ENCODE measurements at regions not wholly inside any gene's neighbourhood (a gene's known extent, or its start where the extent isn't known, plus 50 kb on each side); places are given as distances from the start of the nearest gene placed in this dataset.
A peak's percentile ranks its signal among the peaks of the same experiment; 100 is the strongest.

- Histone ChIP-seq H3K36me3 (ENCODE audit: control insufficient read depth in 2 of 4, insufficient read depth in 4 of 4, low read length in 3 of 4) (no peaks in the 10 kb centered on the region), H3K4me1 (replicated peaks in 1 of 4; ENCODE audit: control insufficient read depth in 3 of 4, insufficient read depth in 4 of 4, low read length in 3 of 4) (no peaks in the 10 kb centered on the region; a peak in 1 of 7 replicates), H4K8ac (ENCODE audit: extremely low read depth, insufficient read depth, low read length) (no peak overlapping the region), H3K4me3 (ENCODE audit: extremely low read depth in 1 of 4, insufficient read depth in 2 of 4, low read depth in 3 of 4, low read length in 4 of 4) (no peak overlapping the region), H3K56ac (replicated peaks; ENCODE audit: insufficient read length, low read depth, low read length) (no peak overlapping the region), H2BK20ac (ENCODE audit: low read length) (no peak overlapping the region), H3K9ac (replicated peaks in 1 of 4; ENCODE audit: extremely low read depth in 1 of 4, low read depth in 3 of 4, low read length in 3 of 4) (no peak overlapping the region), H3K23me2 (ENCODE audit: low read depth, low read length) (no peaks in the 10 kb centered on the region), H3K18ac (ENCODE audit: extremely low read depth, low read length) (no peak overlapping the region), H3K79me2 (ENCODE audit: control insufficient read depth in 1 of 2, insufficient read depth in 2 of 2, low read length in 2 of 2) (no peaks in the 10 kb centered on the region), H2BK120ac (replicated peaks; ENCODE audit: low read depth, low read length) (no peak overlapping the region), H2BK12ac (ENCODE audit: low read depth, low read length) (0 out of 2 replicates have a peak overlapping the region, but pooled peaks have one; percentile 4), H3K79me1 (ENCODE audit: low read depth, low read length) (no peaks in the 10 kb centered on the region), H3K4me2 (ENCODE audit: insufficient read depth in 1 of 2, low read depth in 2 of 2, low read length in 2 of 2) (no peak overlapping the region), H3K23ac (ENCODE audit: insufficient read length) (no peak overlapping the region), H3K27ac (ENCODE audit: low read depth, low read length) (no peak overlapping the region), H3K27me3 (replicated peaks in 1 of 4; ENCODE audit: control insufficient read depth in 3 of 4, extremely low read depth in 1 of 4, insufficient read depth in 3 of 4, low read length in 3 of 4) (no peaks in the 10 kb centered on the region), H2AFZ (ENCODE audit: low read length) (peak overlapping the region; percentile 92), H3K14ac (ENCODE audit: insufficient read length) (no peak overlapping the region), H4K5ac (ENCODE audit: insufficient read length, low read depth, low read length) (no peak overlapping the region), H2BK5ac (ENCODE audit: low read depth, low read length) (no peak overlapping the region), H4K91ac (replicated peaks; ENCODE audit: insufficient read length, low read length) (no peak overlapping the region), H3K9me3 (ENCODE audit: insufficient read depth in 2 of 2, low read depth in 1 of 2, low read length in 1 of 2) (no peaks in the 10 kb centered on the region), H2AK5ac (ENCODE audit: low read depth, low read length) (no peak overlapping the region), H4K20me1 (replicated peaks in 1 of 2; ENCODE audit: control insufficient read depth in 1 of 2, insufficient read depth in 2 of 2, low read length in 2 of 2) (no peaks in the 10 kb centered on the region), H2BK15ac (ENCODE audit: low read length) (no peak overlapping the region), H3K4ac (replicated peaks; ENCODE audit: insufficient read length, low read depth, low read length) (no peak overlapping the region)
- FAIRE-seq (no peak), DNase-seq (ENCODE audit: low read depth in 1 of 2, low spot score in 2 of 2) (no peak)
- POLR2A ChIA-PET (ENCODE audit: partially characterized antibody), result interaction anchor here (0.6 kb wide), 1 partner anchor 233 kb away, joined by 3 read pairs; no protein-coding TSS in a partner anchor
- CTCF ChIA-PET (ENCODE audit: partially characterized antibody), result interaction anchor here (0.7 to 2.9 kb wide), 12 partner anchors 9 to 1326 kb away, joined by 3 to 15 read pairs (median 5); no protein-coding TSS in a partner anchor
- no peak for TF ChIP-seq POU5F1 (IDR thresholded peaks at IDR 0.05; ENCODE audit: low read depth, low read length)
- TF ChIP-seq SP2 (IDR thresholded peaks at IDR 0.05; ENCODE audit: low read length), result no peak
- no peak for TF ChIP-seq NRF1 (IDR thresholded peaks at IDR 0.05; ENCODE audit: low read depth, low read length)
- no peak for TF ChIP-seq RNF2 (IDR thresholded peaks at IDR 0.05; ENCODE audit: borderline replicate concordance, low read depth, low read length, missing control alignments, poor library complexity, severe bottlenecking)
- WGBS, 2 experiments (ENCODE audit: extremely low coverage in 1 of 2, insufficient coverage in 1 of 2, insufficient read length in 1 of 2, insufficient replicate concordance in 2 of 2, low coverage in 1 of 2, low lambda C conversion rate in 2 of 2, missing lambda C conversion rate in 1 of 2), result 94% methylated on average over 5 of the region's 5 CpGs; no CpG with 5 or more reads in 1 of the 2 experiments
These were observed 314.5 kb upstream of the ACO1 start for GRCh38 chr9:32069969-32070368.
